SK-N-MC (cell line): ENCODE measurements at regions not wholly inside any gene's neighbourhood (a gene's known extent, or its start where the extent isn't known, plus 50 kb on each side); places are given as distances from the start of the nearest gene placed in this dataset.

Source experiments
- EZH2 ChIP-seq: fragments of 200-600 bp; sonication (generic); IDR thresholded peaks from one replicate; pipeline ENCODE4 v1.6.1; 2017; ENCODE audit warnings: antibody characterized with exemption
- POLR2AphosphoS5 ChIP-seq: IDR thresholded peaks from 2 replicates; pipeline ENCODE4 v1.6.1; 2012; ENCODE audit warnings: mild to moderate bottlenecking, low read depth, low read length, borderline replicate concordance

- no peak for TF ChIP-seq POLR2AphosphoS5
- no peak for TF ChIP-seq EZH2
These were observed 190.5 kb downstream of the IRF8 start for GRCh38 chr16:86089334-86089900.
